ENCODE measurements at regions not wholly inside any gene's neighbourhood (a gene's known extent, or its start where the extent isn't known, plus 50 kb on each side); places are given as distances from the start of the nearest gene placed in this dataset.

- Histone ChIP-seq H3K36me3 (ENCODE audit: control insufficient read depth in 2 of 2, insufficient read depth in 2 of 2, low read length in 1 of 2) (no peaks in the 10 kb centered on the region), H3K79me2 (ENCODE audit: control insufficient read depth, insufficient read depth, low read length) (no peaks in the 10 kb centered on the region), H2AFZ (ENCODE audit: control insufficient read depth, low read depth, low read length) (no peak overlapping the region), H3K4me3 (no peak overlapping the region), H3K27me3 (replicated peaks in 1 of 2; ENCODE audit: control insufficient read depth in 2 of 2, insufficient read depth in 2 of 2, low read length in 1 of 2) (no peaks in the 10 kb centered on the region), H3K4me2 (ENCODE audit: control insufficient read depth, insufficient read depth) (no peak overlapping the region), H4K20me1 (ENCODE audit: control insufficient read depth, insufficient read depth) (no peaks in the 10 kb centered on the region), H3K4me1 (ENCODE audit: control insufficient read depth, insufficient read depth, low read length) (no peaks in the 10 kb centered on the region), H3K9me3 (replicated peaks; ENCODE audit: control insufficient read depth, insufficient read depth, low read length) (no peaks in the 10 kb centered on the region), H3K9ac (ENCODE audit: control insufficient read depth, insufficient read depth, low read length) (no peak overlapping the region), H3K27ac (ENCODE audit: control insufficient read depth, insufficient read depth) (no peak overlapping the region)
- RAD21 ChIA-PET (ENCODE audit: unreplicated experiment), result interaction anchor here (0.7 kb wide), 1 partner anchor 105 kb away, joined by 3 read pairs; no protein-coding TSS in a partner anchor
- POLR2A ChIA-PET, result no interaction called here
- no TSS peak for BruUV-seq (replicated peaks)
- no peak for FAIRE-seq
- ATAC-seq, result no peak
- TF ChIP-seq FOXM1 (IDR thresholded peaks at IDR 0.05; ENCODE audit: low read depth, low read length), result no peak
- no peak for TF ChIP-seq ZZZ3 (IDR thresholded peaks at IDR 0.05; ENCODE audit: control insufficient read depth, insufficient read length, low read depth)
- no peak for TF ChIP-seq ZNF687 (IDR thresholded peaks at IDR 0.05)
- no peak for TF ChIP-seq RAD51 (IDR thresholded peaks at IDR 0.05)
- no peak for TF ChIP-seq BRCA1 (IDR thresholded peaks at IDR 0.05; ENCODE audit: low read depth, low read length)
- no peak for TF ChIP-seq JUND (IDR thresholded peaks at IDR 0.05; ENCODE audit: low read depth, low read length)
- no peak for TF ChIP-seq FOS (IDR thresholded peaks at IDR 0.05; ENCODE audit: borderline replicate concordance, extremely low read depth, insufficient read length)
- TF ChIP-seq CEBPB (IDR thresholded peaks at IDR 0.05; ENCODE audit: borderline replicate concordance in 1 of 2, low read depth in 2 of 2, low read length in 2 of 2), result no peak
- TF ChIP-seq NFXL1 (IDR thresholded peaks at IDR 0.05; ENCODE audit: borderline replicate concordance), result no peak
- no peak for TF ChIP-seq DPF2 (IDR thresholded peaks at IDR 0.05)
- no peak for TF ChIP-seq SIN3A (IDR thresholded peaks at IDR 0.05; ENCODE audit: low read depth, low read length)
- no peak for TF ChIP-seq MTA2 (IDR thresholded peaks at IDR 0.05; ENCODE audit: low read depth)
- TF ChIP-seq ATF3 (IDR thresholded peaks at IDR 0.05; ENCODE audit: borderline replicate concordance, extremely low read depth, low read depth, low read length), result no peak
- TF ChIP-seq ESRRA (IDR thresholded peaks at IDR 0.05; ENCODE audit: low read length), result no peak
- no peak for TF ChIP-seq TBL1XR1 (IDR thresholded peaks at IDR 0.05; ENCODE audit: low read depth, low read length)
- 37% methylated on average over 14 of the region's 15 CpGs for WGBS (ENCODE audit: insufficient coverage, insufficient replicate concordance, low lambda C conversion rate, missing lambda C conversion rate)
- no peak for DNase-seq (ENCODE audit: low read depth, low spot score)
- CTCF ChIA-PET, result no interaction called here
- SMC1A ChIA-PET (ENCODE audit: uncharacterized antibody, unreplicated experiment), result no interaction called here
- in situ Hi-C loops (cut with MboI) (no loop called here), intact Hi-C loops (cut with micrococcal nuclease; ENCODE audit: unreplicated experiment) (no loop called here)
Measured at GRCh38 chr16:87056551-87056950, 260.6 kb downstream of the C16orf95 start.
